ENCODE measurements at regions not wholly inside any gene's neighbourhood (a gene's known extent, or its start where the extent isn't known, plus 50 kb on each side); places are given as distances from the start of the nearest gene placed in this dataset.

GRCh38 chr11:32304521-32304920, 130.8 kb downstream of the WT1 start:
- 81 to 85% methylated on average over 2 of the region's 2 CpGs for WGBS, 2 donors

GRCh38 chr11:32305460-32305859, 129.9 kb downstream of the WT1 start:
- H3K27ac ChIP-seq = no peak overlapping the region
- H3K4me3 ChIP-seq = no peak overlapping the region
- no peaks in the 10 kb centered on the region for H3K27me3 ChIP-seq
- intact Hi-C loops (cut with DNase I) = no loop called here
- DNase-seq = no peak
- TF ChIP-seq POLR2AphosphoS5 (IDR thresholded peaks at IDR 0.05) (no peak), POLR2A (IDR thresholded peaks at IDR 0.05) (no peak), EP300 (IDR thresholded peaks at IDR 0.05) (no peak)
- TF ChIP-seq, protein P1, sequence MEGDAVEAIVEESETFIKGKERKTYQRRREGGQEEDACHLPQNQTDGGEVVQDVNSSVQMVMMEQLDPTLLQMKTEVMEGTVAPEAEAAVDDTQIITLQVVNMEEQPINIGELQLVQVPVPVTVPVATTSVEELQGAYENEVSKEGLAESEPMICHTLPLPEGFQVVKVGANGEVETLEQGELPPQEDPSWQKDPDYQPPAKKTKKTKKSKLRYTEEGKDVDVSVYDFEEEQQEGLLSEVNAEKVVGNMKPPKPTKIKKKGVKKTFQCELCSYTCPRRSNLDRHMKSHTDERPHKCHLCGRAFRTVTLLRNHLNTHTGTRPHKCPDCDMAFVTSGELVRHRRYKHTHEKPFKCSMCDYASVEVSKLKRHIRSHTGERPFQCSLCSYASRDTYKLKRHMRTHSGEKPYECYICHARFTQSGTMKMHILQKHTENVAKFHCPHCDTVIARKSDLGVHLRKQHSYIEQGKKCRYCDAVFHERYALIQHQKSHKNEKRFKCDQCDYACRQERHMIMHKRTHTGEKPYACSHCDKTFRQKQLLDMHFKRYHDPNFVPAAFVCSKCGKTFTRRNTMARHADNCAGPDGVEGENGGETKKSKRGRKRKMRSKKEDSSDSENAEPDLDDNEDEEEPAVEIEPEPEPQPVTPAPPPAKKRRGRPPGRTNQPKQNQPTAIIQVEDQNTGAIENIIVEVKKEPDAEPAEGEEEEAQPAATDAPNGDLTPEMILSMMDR (IDR thresholded peaks at IDR 0.05) = no peak
- no peaks in the 10 kb centered on the region for H3K9me3 ChIP-seq
- 54 to 81% methylated on average over 4 of the region's 4 CpGs for WGBS, 2 donors
- H3K4me1 ChIP-seq = no peaks in the 10 kb centered on the region
- no peaks in the 10 kb centered on the region for H3K36me3 ChIP-seq

More at GRCh38 chr11:32304521-32304920, 130.8 kb downstream of the WT1 start:
- Histone ChIP-seq H3K27me3 (no peaks in the 10 kb centered on the region), H3K4me1 (no peaks in the 10 kb centered on the region), H3K36me3 (no peaks in the 10 kb centered on the region), H3K27ac (no peak overlapping the region), H3K4me3 (no peak overlapping the region), H3K9me3 (no peaks in the 10 kb centered on the region)
- TF ChIP-seq POLR2AphosphoS5 (IDR thresholded peaks at IDR 0.05) (no peak), EP300 (IDR thresholded peaks at IDR 0.05) (no peak), POLR2A (IDR thresholded peaks at IDR 0.05) (no peak)
- TF ChIP-seq, protein P1 (IDR thresholded peaks at IDR 0.05) = no peak
- intact Hi-C loops (cut with DNase I) = no loop called here
- no peak for DNase-seq

GRCh38 chr11:32307471-32307870, 127.9 kb downstream of the WT1 start:
- Histone ChIP-seq H3K4me3 (no peak overlapping the region), H3K27ac (no peak overlapping the region), H3K27me3 (no peaks in the 10 kb centered on the region), H3K9me3 (no peaks in the 10 kb centered on the region), H3K36me3 (no peaks in the 10 kb centered on the region), H3K4me1 (no peaks in the 10 kb centered on the region)
- WGBS, 2 donors = 80 to 84% methylated on average over 3 of the region's 3 CpGs
- no peak for DNase-seq
- no peak for TF ChIP-seq POLR2A (IDR thresholded peaks at IDR 0.05)
- TF ChIP-seq POLR2AphosphoS5 (IDR thresholded peaks at IDR 0.05) = no peak
- TF ChIP-seq, protein P1 (IDR thresholded peaks at IDR 0.05) = no peak
- TF ChIP-seq EP300 (IDR thresholded peaks at IDR 0.05) = no peak
- intact Hi-C loops (cut with DNase I) = no loop called here

DNA sequence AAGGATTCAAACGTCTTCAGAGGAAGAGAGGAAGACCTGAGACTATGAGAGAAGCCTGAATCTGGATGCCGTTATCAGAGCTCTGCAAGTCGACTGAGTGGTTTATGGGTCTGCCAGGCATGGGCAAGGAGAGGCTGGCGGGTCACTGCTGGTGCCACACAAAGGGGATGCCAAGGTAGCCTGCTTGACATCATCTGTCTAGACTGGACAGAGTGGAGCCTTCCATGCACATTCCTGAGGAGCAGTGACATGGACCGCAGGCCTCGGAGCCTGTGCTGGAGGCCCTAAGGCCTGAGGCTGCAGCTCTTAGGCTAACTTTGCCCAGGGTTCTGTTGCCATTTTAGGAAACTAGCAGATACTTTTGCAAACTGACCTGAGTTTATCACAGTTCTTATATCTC, 127.4 kb downstream of the WT1 start:
- Histone ChIP-seq H3K9me3 (no peaks in the 10 kb centered on the region), H3K27me3 (no peaks in the 10 kb centered on the region), H3K4me1 (no peaks in the 10 kb centered on the region), H3K36me3 (no peaks in the 10 kb centered on the region), H3K4me3 (no peak overlapping the region), H3K27ac (no peak overlapping the region)
- DNase-seq = no peak
- intact Hi-C loops (cut with DNase I) = no loop called here
- TF ChIP-seq EP300 (IDR thresholded peaks at IDR 0.05) (no peak), POLR2A (IDR thresholded peaks at IDR 0.05) (no peak), POLR2AphosphoS5 (IDR thresholded peaks at IDR 0.05) (no peak)
- TF ChIP-seq, protein P1 (IDR thresholded peaks at IDR 0.05) = no peak
- WGBS, 2 donors = 83 to 86% methylated on average over 6 of the region's 6 CpGs

GRCh38 chr11:32309530-32310213, 125.7 kb downstream of the WT1 start:
- no peaks in the 10 kb centered on the region for H3K4me1 ChIP-seq
- no peaks in the 10 kb centered on the region for H3K36me3 ChIP-seq
- 62 to 64% methylated on average over 9 of the region's 9 CpGs for WGBS, 2 donors
- no peak overlapping the region for H3K27ac ChIP-seq
- DNase-seq = no peak
- intact Hi-C loops (cut with DNase I) = no loop called here
- TF ChIP-seq POLR2AphosphoS5 (IDR thresholded peaks at IDR 0.05) (no peak), POLR2A (IDR thresholded peaks at IDR 0.05) (no peak), EP300 (IDR thresholded peaks at IDR 0.05) (no peak)
- TF ChIP-seq, protein P1 (IDR thresholded peaks at IDR 0.05) = no peak
- no peak overlapping the region for H3K4me3 ChIP-seq
- no peaks in the 10 kb centered on the region for H3K27me3 ChIP-seq
- no peaks in the 10 kb centered on the region for H3K9me3 ChIP-seq
